GM06990 (cell line): ENCODE measurements at regions not wholly inside any gene's neighbourhood (a gene's known extent, or its start where the extent isn't known, plus 50 kb on each side); places are given as distances from the start of the nearest gene placed in this dataset.
"Not testable (repeated sequence)": the region's sequence is repeated elsewhere in the genome, so short reads cannot be mapped to it uniquely, and the experiment has no call there.

Experiments
- DNase-seq: peaks from one replicate; pipeline ENCODE4 v3.0.0-alpha.2; 2011; ENCODE audit not compliant: insufficient read length; ENCODE audit errors: extremely low read depth
- H3K27me3 ChIP-seq: replicated peaks from 2 replicates; pipeline ENCODE4 v1.6.0; 2011; ENCODE audit warnings: low read length; ENCODE audit not compliant: control insufficient read depth, insufficient read depth
- H3K36me3 ChIP-seq: 2 replicates; pipeline ENCODE4 v1.5.1; 2011; ENCODE audit warnings: low read length; ENCODE audit not compliant: control insufficient read depth, insufficient read depth
- H3K4me3 ChIP-seq: replicated peaks from 2 replicates; pipeline ENCODE4 v1.5.1; 2011; ENCODE audit warnings: low read depth, mild to moderate bottlenecking, control low read depth, low read length
- CTCF ChIP-seq: IDR thresholded peaks from 2 replicates; pipeline ENCODE4 v1.5.1; 2011; ENCODE audit warnings: low read length, control low read depth, mild to moderate bottlenecking, inconsistent platforms; ENCODE audit not compliant: insufficient read depth, poor library complexity, severe bottlenecking

- no peak for TF ChIP-seq CTCF
- no peak for DNase-seq
- no peak overlapping the region for H3K4me3 ChIP-seq
Observed at GRCh38 chr22:11360632-11361031, 4167.4 kb upstream of the OR11H1 start.

GRCh38 chr22:11361496-11361895 lies 4166.5 kb upstream of the OR11H1 start:
- not testable (repeated sequence) for H3K36me3 ChIP-seq, DNase-seq, H3K4me3 ChIP-seq, H3K27me3 ChIP-seq

More at GRCh38 chr22:11360632-11361031, 4167.4 kb upstream of the OR11H1 start:
- Histone ChIP-seq H3K36me3 (no peaks in the 10 kb centered on the region), H3K27me3 (no peaks in the 10 kb centered on the region)

- not testable (repeated sequence) for H3K27me3 ChIP-seq, H3K36me3 ChIP-seq, H3K4me3 ChIP-seq, DNase-seq
Observed at GRCh38 chr22:11369612-11370307, 4158.2 kb upstream of the OR11H1 start.

GRCh38 chr22:11370311-11370710 lies 4157.7 kb upstream of the OR11H1 start:
- not testable (repeated sequence) for DNase-seq, H3K27me3 ChIP-seq, H3K4me3 ChIP-seq, H3K36me3 ChIP-seq
